Suprapubic skin (tissue), 4 donors: ENCODE measurements at regions not wholly inside any gene's neighbourhood (a gene's known extent, or its start where the extent isn't known, plus 50 kb on each side); places are given as distances from the start of the nearest gene placed in this dataset.

Source experiments
- DNase-seq, 2 donors: peaks; one replicate each; pipeline ENCODE4 v3.0.0-alpha.2; 2019; ENCODE audit warnings: low spot score in 2 of 2
- H3K27ac ChIP-seq: fragments of 200-600 bp; sonication (generic); one replicate; pipeline ENCODE4 v1.5.1; 2019
- H3K27me3 ChIP-seq: fragments of 200-600 bp; sonication (generic); one replicate; pipeline ENCODE4 v1.5.1; 2019
- H3K36me3 ChIP-seq: fragments of 200-600 bp; sonication (generic); one replicate; pipeline ENCODE4 v1.5.1; 2019
- H3K4me1 ChIP-seq: fragments of 200-600 bp; sonication (generic); one replicate; pipeline ENCODE4 v1.5.1; 2019
- H3K4me3 ChIP-seq: fragments of 200-600 bp; sonication (generic); one replicate; pipeline ENCODE4 v1.5.1; 2019; ENCODE audit warnings: mild to moderate bottlenecking
- H3K9me3 ChIP-seq: fragments of 200-600 bp; sonication (generic); one replicate; pipeline ENCODE4 v1.5.1; 2019
- EP300 ChIP-seq: sonication (generic); formaldehyde crosslinking; IDR thresholded peaks from one replicate; pipeline ENCODE4 v1.6.1; 2017; ENCODE audit warnings: antibody characterized with exemption
- POLR2A ChIP-seq, 2 donors: fragments of 450-650 bp; IDR thresholded peaks; one replicate each; pipeline ENCODE4 v1.6.1; 2017; ENCODE audit warnings: antibody characterized with exemption in 2 of 2, mild to moderate bottlenecking in 2 of 2, moderate library complexity in 2 of 2
- POLR2AphosphoS5 ChIP-seq, 3 donors: sonication (generic); formaldehyde crosslinking; IDR thresholded peaks; one replicate each; pipeline ENCODE4 v1.6.1; 2017; ENCODE audit warnings: antibody characterized with exemption in 3 of 3
- WGBS: methylation state at CpG from one replicate; pipeline ENCODE4 v1.1.5; 2018; 5-methylcytosine and 5-hydroxymethylcytosine counted together
- TF ChIP-seq, protein P1 (sequence below), 2 donors: fragments of 200-600 bp in 1 of 2; fragments of 450-650 bp in 1 of 2; sonication (generic) in 1 of 2; IDR thresholded peaks; one replicate each; pipeline ENCODE4 v1.5.1; 2016 to 2019; ENCODE audit warnings: antibody characterized with exemption in 2 of 2, mild to moderate bottlenecking in 1 of 2, moderate library complexity in 1 of 2

DNA sequence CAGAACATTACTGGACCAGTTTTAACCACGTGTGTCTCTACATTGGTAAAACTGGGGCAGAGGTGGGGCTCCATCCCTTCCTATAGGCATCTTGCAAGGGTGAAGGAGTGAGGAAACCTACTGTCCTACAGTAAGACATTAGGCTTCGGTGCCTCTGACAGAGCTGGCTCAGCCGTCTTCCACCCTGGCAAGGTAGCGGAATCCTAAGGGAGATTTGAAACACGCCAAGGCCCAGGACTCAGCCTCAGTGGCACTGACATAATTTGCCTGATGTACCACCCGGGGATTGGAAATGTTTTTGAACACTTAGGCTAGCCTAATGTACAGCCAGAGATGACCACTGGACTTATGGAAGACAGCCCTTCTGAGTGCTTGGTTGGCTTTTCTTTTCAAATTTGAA, 329.7 kb upstream of the IRX1 start:
- DNase-seq = no peak
- Histone ChIP-seq H3K27me3 (no peaks in the 10 kb centered on the region), H3K9me3 (no peaks in the 10 kb centered on the region), H3K36me3 (no peaks in the 10 kb centered on the region), H3K4me1 (no peaks in the 10 kb centered on the region), H3K4me3 (no peak overlapping the region), H3K27ac (no peak overlapping the region)
- TF ChIP-seq, protein P1, sequence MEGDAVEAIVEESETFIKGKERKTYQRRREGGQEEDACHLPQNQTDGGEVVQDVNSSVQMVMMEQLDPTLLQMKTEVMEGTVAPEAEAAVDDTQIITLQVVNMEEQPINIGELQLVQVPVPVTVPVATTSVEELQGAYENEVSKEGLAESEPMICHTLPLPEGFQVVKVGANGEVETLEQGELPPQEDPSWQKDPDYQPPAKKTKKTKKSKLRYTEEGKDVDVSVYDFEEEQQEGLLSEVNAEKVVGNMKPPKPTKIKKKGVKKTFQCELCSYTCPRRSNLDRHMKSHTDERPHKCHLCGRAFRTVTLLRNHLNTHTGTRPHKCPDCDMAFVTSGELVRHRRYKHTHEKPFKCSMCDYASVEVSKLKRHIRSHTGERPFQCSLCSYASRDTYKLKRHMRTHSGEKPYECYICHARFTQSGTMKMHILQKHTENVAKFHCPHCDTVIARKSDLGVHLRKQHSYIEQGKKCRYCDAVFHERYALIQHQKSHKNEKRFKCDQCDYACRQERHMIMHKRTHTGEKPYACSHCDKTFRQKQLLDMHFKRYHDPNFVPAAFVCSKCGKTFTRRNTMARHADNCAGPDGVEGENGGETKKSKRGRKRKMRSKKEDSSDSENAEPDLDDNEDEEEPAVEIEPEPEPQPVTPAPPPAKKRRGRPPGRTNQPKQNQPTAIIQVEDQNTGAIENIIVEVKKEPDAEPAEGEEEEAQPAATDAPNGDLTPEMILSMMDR (IDR thresholded peaks at IDR 0.05) = no peak
- TF ChIP-seq POLR2AphosphoS5 (IDR thresholded peaks at IDR 0.05) (no peak), EP300 (no peak), POLR2A (IDR thresholded peaks at IDR 0.05) (no peak)
- 85% methylated on average over 6 of the region's 6 CpGs for WGBS

DNA sequence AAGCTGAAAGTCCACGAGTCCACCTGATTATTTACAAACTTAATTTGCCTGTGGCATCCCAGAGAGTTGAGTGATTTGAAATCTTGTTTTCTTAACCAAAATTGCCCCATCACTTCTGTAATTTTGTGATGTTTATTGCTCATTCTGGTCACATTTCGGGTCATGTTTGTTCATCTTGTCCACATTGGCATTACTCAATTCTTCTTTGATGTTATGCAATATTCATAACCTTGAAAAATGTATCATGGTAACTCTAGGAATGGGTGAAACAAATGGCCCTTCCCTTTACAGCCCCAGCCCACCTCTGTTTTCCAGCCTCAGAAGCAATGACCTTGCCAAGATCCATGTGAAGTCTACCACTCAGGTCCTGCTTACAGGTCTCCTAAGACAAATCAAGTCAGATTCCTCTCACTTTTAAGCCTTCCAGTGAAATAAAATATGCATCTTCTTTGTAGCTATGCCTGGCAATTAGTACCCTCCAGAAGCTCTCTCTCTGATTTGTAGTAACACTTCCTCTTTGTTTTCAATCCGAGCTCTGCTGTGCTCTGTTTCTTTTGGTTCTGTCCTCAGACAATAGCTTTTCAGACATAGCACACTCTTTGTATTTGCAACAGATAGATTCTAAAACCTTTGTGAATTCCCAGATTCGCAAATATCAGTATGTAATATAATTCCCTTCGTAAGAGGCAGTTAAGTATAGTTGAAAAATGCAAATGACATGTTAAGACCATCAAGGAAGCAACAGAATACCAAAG, 330.3 kb upstream of the IRX1 start:
- no peaks in the 10 kb centered on the region for H3K27me3 ChIP-seq
- 75% methylated on average over 5 of the region's 5 CpGs for WGBS
- no peak for DNase-seq
- no peaks in the 10 kb centered on the region for H3K36me3 ChIP-seq
- H3K4me3 ChIP-seq = no peak overlapping the region
- TF ChIP-seq EP300 (no peak), POLR2A (IDR thresholded peaks at IDR 0.05) (no peak), POLR2AphosphoS5 (IDR thresholded peaks at IDR 0.05) (no peak)
- TF ChIP-seq, protein P1 (IDR thresholded peaks at IDR 0.05) = no peak
- H3K27ac ChIP-seq = no peak overlapping the region
- no peaks in the 10 kb centered on the region for H3K9me3 ChIP-seq
- H3K4me1 ChIP-seq = no peaks in the 10 kb centered on the region

DNA sequence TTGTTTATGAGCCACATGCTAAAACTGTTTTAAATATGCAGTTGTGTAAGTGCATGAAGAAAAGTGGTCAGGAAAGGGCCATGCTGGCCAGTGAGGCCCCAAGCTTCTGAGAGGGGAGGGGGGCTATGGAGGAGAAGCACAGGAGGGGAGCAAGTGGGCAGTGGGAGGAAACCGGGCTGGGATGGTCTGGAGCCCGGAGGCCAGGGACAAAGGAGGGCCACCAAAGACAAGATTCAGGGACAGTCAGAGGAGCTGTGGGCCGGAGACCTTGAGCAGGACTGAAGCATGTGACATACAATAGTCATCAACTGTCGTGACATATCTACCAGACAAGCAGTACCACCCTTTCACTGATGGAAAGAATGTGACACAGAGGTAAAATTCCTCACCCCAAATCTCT, 333.2 kb upstream of the IRX1 start:
- TF ChIP-seq POLR2A (IDR thresholded peaks at IDR 0.05) = no peak
- TF ChIP-seq EP300 = no peak
- TF ChIP-seq, protein P1 (IDR thresholded peaks at IDR 0.05) = no peak
- TF ChIP-seq POLR2AphosphoS5 (IDR thresholded peaks at IDR 0.05) = no peak
- Histone ChIP-seq H3K4me3 (no peak overlapping the region), H3K27me3 (no peaks in the 10 kb centered on the region), H3K9me3 (no peaks in the 10 kb centered on the region), H3K27ac (no peak overlapping the region), H3K36me3 (no peaks in the 10 kb centered on the region), H3K4me1 (no peaks in the 10 kb centered on the region)
- no peak for DNase-seq
- WGBS = 87% methylated on average over 4 of the region's 4 CpGs

DNA sequence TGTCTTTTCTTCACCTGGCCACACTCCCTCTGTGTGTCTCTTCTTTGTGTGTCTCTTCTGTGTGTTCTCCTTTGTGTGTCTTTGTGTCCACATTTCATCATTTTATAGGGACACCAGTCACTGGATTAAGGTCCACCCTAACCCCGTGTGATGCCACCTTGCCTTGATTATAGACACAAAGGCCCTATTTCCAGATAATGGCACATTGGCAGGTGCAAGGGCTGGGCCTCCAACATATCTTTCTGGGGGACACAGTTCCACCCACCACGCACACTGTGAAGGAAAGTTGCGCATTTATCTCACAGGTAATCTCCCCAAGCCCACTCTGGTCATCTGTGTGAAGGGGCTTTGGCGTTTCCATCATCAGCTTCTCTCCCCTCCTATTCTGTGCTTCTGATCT, 334.6 kb upstream of the IRX1 start:
- TF ChIP-seq EP300 (no peak), POLR2A (IDR thresholded peaks at IDR 0.05) (no peak), POLR2AphosphoS5 (IDR thresholded peaks at IDR 0.05) (no peak)
- TF ChIP-seq, protein P1 (IDR thresholded peaks at IDR 0.05) = no peak
- no peak overlapping the region for H3K4me3 ChIP-seq
- whole genome bisulfite sequencing = 92% methylated on average over 4 of the region's 4 CpGs
- H3K9me3 ChIP-seq = no peaks in the 10 kb centered on the region
- no peaks in the 10 kb centered on the region for H3K4me1 ChIP-seq
- no peak for DNase-seq
- H3K36me3 ChIP-seq = no peaks in the 10 kb centered on the region
- no peak overlapping the region for H3K27ac ChIP-seq
- H3K27me3 ChIP-seq = no peaks in the 10 kb centered on the region

DNA sequence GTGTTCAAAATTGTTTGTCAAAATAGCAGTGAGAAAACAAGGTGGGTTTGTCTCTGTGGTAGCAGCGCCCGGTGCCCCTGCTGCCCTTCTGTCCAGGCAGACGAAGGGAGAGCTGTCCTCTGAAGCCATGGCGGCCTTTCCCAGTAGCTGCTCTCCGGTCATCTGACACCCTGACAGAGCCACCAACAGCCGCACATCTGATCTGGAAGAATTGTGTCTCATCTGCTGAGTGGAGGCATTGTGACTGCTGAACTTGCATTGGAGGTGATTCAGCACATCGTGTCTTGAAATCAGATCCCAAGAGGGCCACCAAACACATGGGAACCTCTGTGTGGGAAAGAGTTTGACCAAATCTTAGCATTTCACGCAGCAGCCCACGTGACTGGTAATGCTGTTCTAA, 337.6 kb upstream of the IRX1 start:
- H3K27ac ChIP-seq = no peak overlapping the region
- TF ChIP-seq POLR2AphosphoS5 (IDR thresholded peaks at IDR 0.05) (no peak), POLR2A (IDR thresholded peaks at IDR 0.05) (no peak), EP300 (no peak)
- TF ChIP-seq, protein P1 (IDR thresholded peaks at IDR 0.05) = no peak
- no peaks in the 10 kb centered on the region for H3K4me1 ChIP-seq
- H3K27me3 ChIP-seq = peaks cover 6% of the 10 kb centered on the region
- H3K9me3 ChIP-seq = no peaks in the 10 kb centered on the region
- 69% methylated on average over 9 of the region's 9 CpGs for WGBS
- H3K4me3 ChIP-seq = no peak overlapping the region
- no peak for DNase-seq
- no peaks in the 10 kb centered on the region for H3K36me3 ChIP-seq
